Keratinocyte (primary cell): ENCODE measurements at regions not wholly inside any gene's neighbourhood (a gene's known extent, or its start where the extent isn't known, plus 50 kb on each side); places are given as distances from the start of the nearest gene placed in this dataset.

ENCODE experiments used
- CTCF ChIP-seq, 3 experiments: IDR thresholded peaks in 1 of 3; conservative IDR thresholded peaks in 1 of 3; optimal IDR thresholded peaks in 1 of 3; 2 replicates in 2 of 3; 3 replicates in 1 of 3; pipeline versions ENCODE3 to v1.5.1; 2011; ENCODE audit warnings: low read length in 3 of 3, mild to moderate bottlenecking in 3 of 3, moderate library complexity in 2 of 3, control low read depth in 1 of 3, inconsistent platforms in 1 of 3; ENCODE audit not compliant: insufficient read depth in 2 of 3; ENCODE audit errors: extremely low read depth in 1 of 3
- EZH2 ChIP-seq: IDR thresholded peaks from one replicate; pipeline ENCODE4 v1.6.1; 2012; ENCODE audit warnings: inconsistent platforms, mild to moderate bottlenecking, low read length, moderate library complexity

GRCh38 chr6:147774856-147775255, 266.4 kb downstream of the SAMD5 start:
- TF ChIP-seq CTCF (optimal IDR thresholded peaks at IDR 0.05 in 1 of 3, IDR thresholded peaks at IDR 0.05 in 1 of 3, conservative IDR thresholded peaks at IDR 0.05 in 1 of 3; ENCODE audit: extremely low read depth in 1 of 3, insufficient read depth in 2 of 3, low read length in 3 of 3), result peak; percentile 11 to 23 (median 19)
- TF ChIP-seq EZH2, result no peak
